GM12878 (cell line): ENCODE measurements at regions not wholly inside any gene's neighbourhood (a gene's known extent, or its start where the extent isn't known, plus 50 kb on each side); places are given as distances from the start of the nearest gene placed in this dataset.

Experiments used
- ATAC-seq: fragments of 200-7000 bp; cut with Tn5 transposase; 3 replicates; pipeline ENCODE4 v1.9.1; 2020; ENCODE audit warnings: mild to moderate bottlenecking, moderate library complexity
- BruUV-seq: library from RNA; stranded (reverse); fragments of 400-500 nt; replicated peaks from 2 replicates; lab custom pipeline; 2021; lab: Mats Ljungman, UMichigan
- CTCF ChIA-PET: fragments of 300-600 bp; sonication (Branson Sonifier 250); formaldehyde crosslinking; extraction: SDS; loops from one replicate; lab custom pipeline; 2021; ENCODE audit warnings: inconsistent platforms; lab: Yijun Ruan, JAX
- POLR2A ChIA-PET: fragments of 350-600 bp; formaldehyde crosslinking; extraction: SDS; loops from one replicate; lab custom pipeline; 2021; ENCODE audit warnings: inconsistent platforms; lab: Charles Lee
- RAD21 ChIA-PET: fragments of 300-600 bp; sonication (Branson Sonifier 250); formaldehyde crosslinking; loops from one replicate; lab custom pipeline; 2023; ENCODE audit warnings: antibody characterized with exemption; ENCODE audit not compliant: unreplicated experiment; lab: Charles Lee
- SMC1A ChIA-PET: fragments of 300-600 bp; sonication (Branson Sonifier 250); formaldehyde crosslinking; loops from one replicate; lab custom pipeline; 2023; ENCODE audit not compliant: unreplicated experiment, uncharacterized antibody; lab: Charles Lee
- DNase-seq: peaks from one replicate; pipeline ENCODE4 v3.0.0-alpha.2; 2011; ENCODE audit warnings: low read depth, low spot score
- FAIRE-seq: peaks from 3 replicates; lab custom pipeline; 2011; peaks lifted over from hg19 to GRCh38; lab: Jason Lieb, UNC
- H2AFZ ChIP-seq: 2 replicates; pipeline ENCODE4 v1.6.0; 2011; ENCODE audit warnings: low read depth, low read length, control low read depth; ENCODE audit not compliant: control insufficient read depth
- H3K27ac ChIP-seq: 2 replicates; pipeline ENCODE4 v1.5.1; 2011; ENCODE audit warnings: control low read depth; ENCODE audit not compliant: control insufficient read depth, insufficient read depth
- H3K27me3 ChIP-seq, 2 experiments: replicated peaks in 1 of 2; 2 replicates each; pipeline versions ENCODE4 v1.6.0 to v1.6.1; 2011; ENCODE audit warnings: low read length in 1 of 2; ENCODE audit not compliant: control insufficient read depth in 2 of 2, insufficient read depth in 2 of 2
- H3K36me3 ChIP-seq, 2 experiments: 2 replicates each; pipeline ENCODE4 v1.5.1; 2011; ENCODE audit warnings: low read length in 1 of 2; ENCODE audit not compliant: control insufficient read depth in 2 of 2, insufficient read depth in 2 of 2
- H3K4me1 ChIP-seq: 2 replicates; pipeline ENCODE4 v1.6.1; 2011; ENCODE audit warnings: mild to moderate bottlenecking, low read length, moderate library complexity, mixed read lengths; ENCODE audit not compliant: control insufficient read depth, insufficient read depth
- H3K4me2 ChIP-seq: 2 replicates; pipeline ENCODE4 v1.6.0; 2011; ENCODE audit warnings: control low read depth; ENCODE audit not compliant: control insufficient read depth, insufficient read depth
- H3K4me3 ChIP-seq: fragments of 200-600 bp; sonication (generic); 2 replicates; pipeline ENCODE4 v1.5.1; 2016
- H3K79me2 ChIP-seq: 2 replicates; pipeline ENCODE4 v1.6.0; 2011; ENCODE audit warnings: low read length; ENCODE audit not compliant: control insufficient read depth, insufficient read depth
- H3K9ac ChIP-seq: 2 replicates; pipeline ENCODE4 v1.8.0; 2011; ENCODE audit warnings: low read length, control low read depth, mixed read lengths; ENCODE audit not compliant: control insufficient read depth, insufficient read depth
- H3K9me3 ChIP-seq: replicated peaks from 3 replicates; pipeline ENCODE4 v1.5.1; 2011; ENCODE audit warnings: mild to moderate bottlenecking, low read length; ENCODE audit not compliant: control insufficient read depth, insufficient read depth
- H4K20me1 ChIP-seq: 2 replicates; pipeline ENCODE4 v1.6.0; 2011; ENCODE audit not compliant: control insufficient read depth, insufficient read depth
- CREB1 ChIP-seq: IDR thresholded peaks from 2 replicates; pipeline ENCODE4 v1.6.1; 2012; ENCODE audit warnings: low read depth, mild to moderate bottlenecking, inconsistent platforms
- HDGF ChIP-seq: fragments of 450-650 bp; IDR thresholded peaks from 2 replicates; pipeline ENCODE4 v1.6.1; 2016; ENCODE audit warnings: antibody characterized with exemption
- MLLT1 ChIP-seq: fragments of 450-650 bp; IDR thresholded peaks from 2 replicates; pipeline ENCODE4 v1.6.1; 2016; ENCODE audit warnings: mild to moderate bottlenecking
- PAX5 ChIP-seq: IDR thresholded peaks from 2 replicates; pipeline ENCODE4 v1.6.1; 2011; ENCODE audit warnings: low read depth, low read length, borderline replicate concordance
- SMARCA5 ChIP-seq: fragments of 450-650 bp; IDR thresholded peaks from 2 replicates; pipeline ENCODE4 v1.6.1; 2017; ENCODE audit warnings: mild to moderate bottlenecking
- STAT1 ChIP-seq: fragments of 450-650 bp; conservative IDR thresholded peaks from 2 replicates; pipeline ENCODE4 v1.6.1; 2014; ENCODE audit warnings: antibody characterized with exemption, mild to moderate bottlenecking
- TARDBP ChIP-seq: IDR thresholded peaks from 2 replicates; pipeline ENCODE4 v1.6.1; 2016; ENCODE audit warnings: borderline replicate concordance
- WRNIP1 ChIP-seq: IDR thresholded peaks from 2 replicates; pipeline ENCODE4 v1.6.1; 2011; ENCODE audit warnings: low read depth, low read length, improper control_type of control experiment, borderline replicate concordance
- WGBS: methylation state at CpG from one replicate; pipeline ENCODE4 v1.1.6; 2016; ENCODE audit warnings: low lambda C conversion rate; ENCODE audit not compliant: insufficient replicate concordance, insufficient coverage; ENCODE audit errors: missing lambda C conversion rate; 5-methylcytosine and 5-hydroxymethylcytosine counted together
- in situ Hi-C: fragments of 300-500 bp; cut with MboI; formaldehyde crosslinking; loops from 9 replicates; pipeline ENCODE4 v1.14.3; 2018; ENCODE audit warnings: mixed read lengths
- intact Hi-C: fragments of 100-400 bp; cut with micrococcal nuclease; formaldehyde crosslinking; loops from one replicate; pipeline ENCODE4 v1.14.2; 2022; ENCODE audit not compliant: unreplicated experiment
- TF ChIP-seq, protein P1 (sequence below): fragments of 450-650 bp; IDR thresholded peaks from 2 replicates; pipeline ENCODE4 v1.6.1; 2017; ENCODE audit warnings: low read depth, mild to moderate bottlenecking, moderate library complexity

- TF ChIP-seq SMARCA5 (no peak), STAT1 (no peak), PAX5 (no peak), MLLT1 (no peak), HDGF (no peak), CREB1 (no peak)
- TF ChIP-seq, all 136 proteins: peak for 0
Measured at GRCh38 chr12:73460212-73460611, 1077.4 kb upstream of the ATXN7L3B start (continued).

- Histone ChIP-seq H3K27me3 (no peaks in the 10 kb centered on the region), H3K79me2 (no peaks in the 10 kb centered on the region), H3K27ac (no peak overlapping the region), H3K4me1 (no peaks in the 10 kb centered on the region), H4K20me1 (no peaks in the 10 kb centered on the region), H3K9me3 (no peaks in the 10 kb centered on the region), H3K4me3 (no peak overlapping the region), H2AFZ (no peak overlapping the region), H3K4me2 (no peak overlapping the region), H3K36me3 (no peaks in the 10 kb centered on the region), H3K9ac (no peak overlapping the region)
- ChIA-PET SMC1A (interaction anchor here (0.5 to 1.3 kb wide), 2 partner anchors 18 to 249 kb away, joined by 3 read pairs; no protein-coding TSS in a partner anchor), CTCF (interaction anchor here (1.4 kb wide), 1 partner anchor 15 kb away, joined by 4 read pairs; no protein-coding TSS in a partner anchor), RAD21 (no interaction called here), POLR2A (no interaction called here)
- in situ Hi-C loops: no loop called here
- TF ChIP-seq, protein P1, sequence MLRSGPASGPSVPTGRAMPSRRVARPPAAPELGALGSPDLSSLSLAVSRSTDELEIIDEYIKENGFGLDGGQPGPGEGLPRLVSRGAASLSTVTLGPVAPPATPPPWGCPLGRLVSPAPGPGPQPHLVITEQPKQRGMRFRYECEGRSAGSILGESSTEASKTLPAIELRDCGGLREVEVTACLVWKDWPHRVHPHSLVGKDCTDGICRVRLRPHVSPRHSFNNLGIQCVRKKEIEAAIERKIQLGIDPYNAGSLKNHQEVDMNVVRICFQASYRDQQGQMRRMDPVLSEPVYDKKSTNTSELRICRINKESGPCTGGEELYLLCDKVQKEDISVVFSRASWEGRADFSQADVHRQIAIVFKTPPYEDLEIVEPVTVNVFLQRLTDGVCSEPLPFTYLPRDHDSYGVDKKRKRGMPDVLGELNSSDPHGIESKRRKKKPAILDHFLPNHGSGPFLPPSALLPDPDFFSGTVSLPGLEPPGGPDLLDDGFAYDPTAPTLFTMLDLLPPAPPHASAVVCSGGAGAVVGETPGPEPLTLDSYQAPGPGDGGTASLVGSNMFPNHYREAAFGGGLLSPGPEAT: no peak
- no peak for TF ChIP-seq WRNIP1
- no peak for TF ChIP-seq TARDBP
- intact Hi-C loops: no loop called here
- no peak for ATAC-seq
- no peak for DNase-seq
- no TSS peak for BruUV-seq
- no peak for FAIRE-seq
- WGBS: 15% methylated on average over 4 of the region's 4 CpGs
Measured at GRCh38 chr12:73465106-73465505, 1072.5 kb upstream of the ATXN7L3B start.
